ENCODE measurements at regions not wholly inside any gene's neighbourhood (a gene's known extent, or its start where the extent isn't known, plus 50 kb on each side); places are given as distances from the start of the nearest gene placed in this dataset.

GRCh38 chr5:98206566-98206965, 566.9 kb upstream of the RGMB start:
- TF ChIP-seq CTCF (IDR thresholded peaks at IDR 0.05; ENCODE audit: unreplicated experiment): no peak
- no peaks in the 10 kb centered on the region for H3K27me3 Mint-ChIP-seq (ENCODE audit: unreplicated experiment)
- no peaks in the 10 kb centered on the region for H3K36me3 Mint-ChIP-seq (ENCODE audit: low read depth, unreplicated experiment)

DNA sequence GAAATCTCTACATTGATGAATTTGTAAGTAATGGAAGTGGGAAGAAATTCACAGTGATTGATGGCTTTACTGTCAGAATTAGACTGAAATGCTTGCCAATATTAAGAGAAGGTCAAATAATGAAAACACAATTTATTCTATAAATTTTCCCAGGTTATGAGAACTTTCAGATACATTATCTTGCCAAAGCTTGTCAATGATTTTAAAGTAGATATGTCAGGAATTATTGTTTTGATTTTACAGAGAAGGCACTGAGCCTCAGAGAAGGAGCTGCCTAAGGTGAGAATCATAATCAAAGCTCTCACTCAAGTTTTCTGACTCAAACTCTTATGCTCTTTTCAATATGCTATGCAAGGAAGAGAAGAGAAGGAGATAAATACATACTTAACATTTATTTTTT, 564.0 kb upstream of the RGMB start:
- Mint-ChIP-seq H3K27me3 (ENCODE audit: unreplicated experiment) (no peaks in the 10 kb centered on the region), H3K4me3 (ENCODE audit: unreplicated experiment) (no peak overlapping the region), H3K4me1 (ENCODE audit: unreplicated experiment) (no peaks in the 10 kb centered on the region), H3K36me3 (ENCODE audit: low read depth, unreplicated experiment) (no peaks in the 10 kb centered on the region), H3K27ac (ENCODE audit: unreplicated experiment) (no peak overlapping the region), H3K9me3 (ENCODE audit: unreplicated experiment) (no peaks in the 10 kb centered on the region)
- TF ChIP-seq CTCF (IDR thresholded peaks at IDR 0.05; ENCODE audit: unreplicated experiment): no peak
- no peak for DNase-seq (ENCODE audit: low spot score)

More at GRCh38 chr5:98206566-98206965, 566.9 kb upstream of the RGMB start:
- Mint-ChIP-seq H3K9me3 (ENCODE audit: unreplicated experiment) (no peaks in the 10 kb centered on the region), H3K4me1 (ENCODE audit: unreplicated experiment) (no peaks in the 10 kb centered on the region), H3K4me3 (ENCODE audit: unreplicated experiment) (no peak overlapping the region), H3K27ac (ENCODE audit: unreplicated experiment) (no peak overlapping the region)
- no peak for DNase-seq (ENCODE audit: low spot score)

- H3K27ac Mint-ChIP-seq (ENCODE audit: unreplicated experiment): no peak overlapping the region
- H3K4me3 Mint-ChIP-seq (ENCODE audit: unreplicated experiment): no peak overlapping the region
- H3K9me3 Mint-ChIP-seq (ENCODE audit: unreplicated experiment): no peaks in the 10 kb centered on the region
- DNase-seq (ENCODE audit: low spot score): no peak
- no peaks in the 10 kb centered on the region for H3K36me3 Mint-ChIP-seq (ENCODE audit: low read depth, unreplicated experiment)
- TF ChIP-seq CTCF (IDR thresholded peaks at IDR 0.05; ENCODE audit: unreplicated experiment): no peak
- H3K4me1 Mint-ChIP-seq (ENCODE audit: unreplicated experiment): no peaks in the 10 kb centered on the region
- H3K27me3 Mint-ChIP-seq (ENCODE audit: unreplicated experiment): no peaks in the 10 kb centered on the region
Observed at GRCh38 chr5:98214240-98215051, 559.0 kb upstream of the RGMB start.

- H3K27ac Mint-ChIP-seq (ENCODE audit: unreplicated experiment): no peak overlapping the region
- H3K4me1 Mint-ChIP-seq (ENCODE audit: unreplicated experiment): no peaks in the 10 kb centered on the region
- TF ChIP-seq CTCF (IDR thresholded peaks at IDR 0.05; ENCODE audit: unreplicated experiment): no peak
- H3K27me3 Mint-ChIP-seq (ENCODE audit: unreplicated experiment): no peaks in the 10 kb centered on the region
- DNase-seq (ENCODE audit: low spot score): no peak
- no peaks in the 10 kb centered on the region for H3K36me3 Mint-ChIP-seq (ENCODE audit: low read depth, unreplicated experiment)
- no peaks in the 10 kb centered on the region for H3K9me3 Mint-ChIP-seq (ENCODE audit: unreplicated experiment)
- no peak overlapping the region for H3K4me3 Mint-ChIP-seq (ENCODE audit: unreplicated experiment)
Observed at GRCh38 chr5:98217138-98217537, 556.3 kb upstream of the RGMB start.

DNA sequence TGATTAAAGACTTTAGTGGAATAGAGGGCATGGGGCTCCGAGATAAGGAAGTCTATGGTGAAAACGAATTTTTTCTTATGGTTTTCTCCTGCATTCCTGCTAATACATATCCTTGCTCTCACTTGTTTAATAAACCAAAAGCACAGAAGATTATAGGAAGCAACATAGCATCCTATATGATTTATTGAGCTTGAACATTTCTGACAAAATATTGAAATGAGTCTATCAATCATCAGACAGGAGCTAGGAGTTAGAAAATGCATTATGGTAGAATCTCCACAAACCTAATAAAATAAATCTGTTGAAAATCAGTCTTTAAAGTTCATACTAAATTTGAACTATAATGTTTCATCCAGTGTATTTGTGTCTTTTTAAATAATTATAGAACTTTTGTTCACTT, 554.6 kb upstream of the RGMB start:
- H3K4me1 Mint-ChIP-seq (ENCODE audit: unreplicated experiment): no peaks in the 10 kb centered on the region
- H3K4me3 Mint-ChIP-seq (ENCODE audit: unreplicated experiment): no peak overlapping the region
- no peak overlapping the region for H3K27ac Mint-ChIP-seq (ENCODE audit: unreplicated experiment)
- no peak for DNase-seq (ENCODE audit: low spot score)
- H3K9me3 Mint-ChIP-seq (ENCODE audit: unreplicated experiment): no peaks in the 10 kb centered on the region
- no peaks in the 10 kb centered on the region for H3K36me3 Mint-ChIP-seq (ENCODE audit: low read depth, unreplicated experiment)
- TF ChIP-seq CTCF (IDR thresholded peaks at IDR 0.05; ENCODE audit: unreplicated experiment): no peak
- no peaks in the 10 kb centered on the region for H3K27me3 Mint-ChIP-seq (ENCODE audit: unreplicated experiment)

Data from endothelial cell (in vitro differentiated cells).